Natural killer cell (primary cell): ENCODE measurements at regions not wholly inside any gene's neighbourhood (a gene's known extent, or its start where the extent isn't known, plus 50 kb on each side); places are given as distances from the start of the nearest gene placed in this dataset.

ENCODE experiments used
- ATAC-seq, 3 donors: fragments of 150-1000 bp in 2 of 3; fragments of 200-7000 bp in 1 of 3; cut with Tn5 transposase; 1 replicate in 1 of 3; 2 replicates in 2 of 3; pipeline ENCODE4 v1.10.0; 2021; ENCODE audit warnings: mild to moderate bottlenecking in 2 of 3, moderate library complexity in 2 of 3
- DNase-seq, 2 donors: peaks; one replicate each; pipeline versions ENCODE4 v3.0.0 to v3.0.0-alpha.2; 2013 to 2021; ENCODE audit warnings: mixed read lengths in 1 of 2
- H3K27ac ChIP-seq: one replicate; pipeline ENCODE4 v1.5.1; 2013; ENCODE audit warnings: mild to moderate bottlenecking, low read length
- H3K27me3 ChIP-seq: one replicate; pipeline ENCODE4 v1.6.1; 2013; ENCODE audit warnings: low read length; ENCODE audit not compliant: control insufficient read depth, insufficient read depth
- H3K36me3 ChIP-seq: one replicate; pipeline ENCODE4 v1.6.1; 2013; ENCODE audit warnings: low read length; ENCODE audit not compliant: control insufficient read depth, insufficient read depth
- H3K4me1 ChIP-seq: one replicate; pipeline ENCODE4 v1.6.1; 2013; ENCODE audit warnings: low read length; ENCODE audit not compliant: control insufficient read depth, insufficient read depth
- H3K4me3 ChIP-seq: one replicate; pipeline ENCODE4 v1.5.1; 2013; ENCODE audit warnings: low read length
- H3K9me3 ChIP-seq: one replicate; pipeline ENCODE4 v1.6.1; 2013; ENCODE audit warnings: low read length; ENCODE audit not compliant: control insufficient read depth, insufficient read depth
- H3K27ac Mint-ChIP-seq, 2 donors: one replicate each; pipeline ENCODE4 v1.8.0; 2022; ENCODE audit warnings: mild to moderate bottlenecking in 2 of 2, mixed read lengths in 2 of 2, moderate library complexity in 1 of 2
- H3K27me3 Mint-ChIP-seq, 2 donors: one replicate each; pipeline ENCODE4 v1.8.0; 2022; ENCODE audit warnings: low read depth in 2 of 2, mixed read lengths in 2 of 2
- H3K36me3 Mint-ChIP-seq: one replicate; pipeline ENCODE4 v1.8.0; 2022; ENCODE audit warnings: mixed read lengths
- H3K4me1 Mint-ChIP-seq, 2 donors: one replicate each; pipeline ENCODE4 v1.8.0; 2022; ENCODE audit warnings: mixed read lengths in 2 of 2
- H3K4me3 Mint-ChIP-seq: one replicate; pipeline ENCODE4 v1.8.0; 2022; ENCODE audit warnings: mild to moderate bottlenecking, moderate library complexity, mixed read lengths
- H3K9me3 Mint-ChIP-seq, 2 donors: one replicate each; pipeline ENCODE4 v1.8.0; 2022; ENCODE audit warnings: mixed read lengths in 2 of 2
- CTCF ChIP-seq: fragments of 200-600 bp; IDR thresholded peaks from one replicate; pipeline ENCODE4 v1.8.0; 2022; ENCODE audit warnings: antibody characterized with exemption
- WGBS: methylation state at CpG from one replicate; pipeline ENCODE4 v1.1.7; 2013; ENCODE audit warnings: missing lambda C conversion rate; ENCODE audit not compliant: insufficient coverage; 5-methylcytosine and 5-hydroxymethylcytosine counted together
- intact Hi-C: fragments of 100-400 bp; cut with micrococcal nuclease; formaldehyde crosslinking; loops from one replicate; pipeline ENCODE4 v1.14.2; 2022

DNA sequence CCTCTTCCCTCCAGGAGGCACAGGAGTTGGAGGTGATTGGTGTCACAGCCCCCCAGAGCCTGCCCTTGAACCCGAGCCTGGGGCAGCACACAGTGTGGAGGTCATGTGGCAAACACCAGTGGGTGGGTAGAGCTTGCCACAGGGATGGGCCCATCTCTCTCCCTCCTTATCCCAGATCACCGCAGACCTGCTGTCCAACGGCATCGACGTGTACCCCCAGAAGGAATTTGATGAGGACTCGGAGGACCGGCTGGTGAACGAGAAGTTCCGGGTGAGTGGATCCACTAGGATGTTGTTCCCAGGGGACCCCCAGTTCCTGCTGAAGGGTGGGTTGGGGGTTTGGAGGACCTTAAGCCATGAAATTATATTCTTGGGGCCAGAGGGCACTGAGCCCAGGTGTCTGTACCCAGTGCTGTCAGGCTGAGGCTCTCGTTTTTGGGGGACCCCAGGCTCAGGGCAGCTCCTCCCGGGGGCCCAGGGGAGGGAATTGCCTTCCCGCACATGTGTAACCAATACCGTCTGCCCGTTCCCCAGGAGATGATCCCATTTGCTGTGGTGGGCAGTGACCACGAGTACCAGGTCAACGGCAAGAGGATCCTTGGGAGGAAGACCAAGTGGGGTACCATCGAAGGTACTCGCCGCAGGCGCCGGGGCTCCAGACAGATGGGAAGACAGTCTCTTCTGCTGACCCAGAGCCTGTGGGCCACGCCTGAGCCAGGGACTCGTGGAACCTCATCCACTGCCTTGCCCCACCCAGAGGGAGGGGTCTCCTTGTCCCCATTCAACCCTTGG, 351.9 kb downstream of the SEC14L1 start:
- Histone ChIP-seq H3K27ac (no peak overlapping the region), H3K9me3 (no peaks in the 10 kb centered on the region), H3K36me3 (peaks cover 93% of the 10 kb centered on the region), H3K4me3 (no peak overlapping the region), H3K4me1 (peaks cover 53% of the 10 kb centered on the region), H3K27me3 (no peaks in the 10 kb centered on the region)
- Mint-ChIP-seq H3K4me1 (peaks cover 7 to 15% of the 10 kb centered on the region in 2 donors), H3K36me3 (no peaks in the 10 kb centered on the region), H3K4me3 (no peak overlapping the region), H3K27me3 (no peaks in the 10 kb centered on the region), H3K9me3 (no peaks in the 10 kb centered on the region), H3K27ac (no peak overlapping the region)
- no peak for DNase-seq
- 91% methylated on average over 22 of the region's 23 CpGs for WGBS
- TF ChIP-seq CTCF = no peak
- intact Hi-C loops = loop anchor here (10.0 kb wide), 1 partner anchor 408 kb away; no protein-coding TSS in a partner anchor
- no peak for ATAC-seq

DNA sequence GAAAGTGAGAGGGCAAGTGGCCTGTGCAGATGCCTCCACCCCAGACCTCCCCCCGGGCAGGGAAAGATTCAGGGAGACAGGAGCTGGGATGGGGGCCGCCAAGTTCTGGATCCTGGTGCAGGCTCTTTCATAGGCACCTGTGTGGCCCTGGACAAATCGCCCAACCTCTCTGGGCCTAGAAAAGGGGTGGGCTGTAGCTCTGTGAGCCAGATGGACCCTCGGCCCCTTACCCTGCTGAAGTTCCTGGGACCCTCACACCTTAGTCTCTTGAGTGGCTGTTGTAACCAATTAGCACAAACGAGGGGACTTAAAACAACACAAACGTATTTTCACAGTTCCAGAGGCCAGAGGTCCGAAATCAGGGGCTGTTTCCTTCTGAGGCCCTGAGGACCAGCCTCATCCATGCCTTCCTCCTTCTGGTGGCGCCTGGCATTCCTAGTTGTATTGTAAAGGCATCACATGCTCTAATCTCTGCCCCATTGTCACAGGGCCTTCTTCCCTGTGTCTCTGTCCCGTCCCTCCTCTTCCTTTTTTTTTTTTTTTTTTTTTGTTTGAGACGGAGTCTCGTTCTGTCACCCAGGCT, 352.6 kb downstream of the SEC14L1 start:
- H3K9me3 Mint-ChIP-seq = no peaks in the 10 kb centered on the region
- H3K27ac Mint-ChIP-seq = peak overlapping the region; percentile 18 to 34
- Histone ChIP-seq H3K9me3 (no peaks in the 10 kb centered on the region), H3K27me3 (no peaks in the 10 kb centered on the region), H3K4me1 (peaks cover 46% of the 10 kb centered on the region), H3K36me3 (peaks cover 89% of the 10 kb centered on the region), H3K4me3 (no peak overlapping the region), H3K27ac (no peak overlapping the region)
- peaks cover 7 to 15% of the 10 kb centered on the region in 2 donors for H3K4me1 Mint-ChIP-seq
- H3K36me3 Mint-ChIP-seq = no peaks in the 10 kb centered on the region
- DNase-seq (no peak), ATAC-seq (no peak)
- H3K4me3 Mint-ChIP-seq = no peak overlapping the region
- H3K27me3 Mint-ChIP-seq = no peaks in the 10 kb centered on the region
- intact Hi-C loops = loop anchor here (10.0 kb wide), 1 partner anchor 409 kb away; no protein-coding TSS in a partner anchor
- TF ChIP-seq CTCF = no peak
- 88% methylated on average over 11 of the region's 11 CpGs for WGBS

- Histone ChIP-seq H3K27ac (no peak overlapping the region), H3K4me3 (no peak overlapping the region), H3K9me3 (no peaks in the 10 kb centered on the region), H3K27me3 (no peaks in the 10 kb centered on the region), H3K4me1 (peaks cover 43% of the 10 kb centered on the region), H3K36me3 (peaks cover 87% of the 10 kb centered on the region)
- TF ChIP-seq CTCF = no peak
- DNase-seq = no peak
- no peak for ATAC-seq
- 80% methylated on average over 5 of the region's 9 CpGs for WGBS
- H3K27me3 Mint-ChIP-seq = no peaks in the 10 kb centered on the region
- H3K9me3 Mint-ChIP-seq = no peaks in the 10 kb centered on the region
- H3K4me1 Mint-ChIP-seq = peaks cover 7 to 16% of the 10 kb centered on the region in 2 donors
- H3K4me3 Mint-ChIP-seq = no peak overlapping the region
- intact Hi-C loops = loop anchor here (10.0 kb wide), 1 partner anchor 409 kb away; no protein-coding TSS in a partner anchor
- peak overlapping the region; percentile 18 to 34 for H3K27ac Mint-ChIP-seq
- no peaks in the 10 kb centered on the region for H3K36me3 Mint-ChIP-seq
Measured at GRCh38 chr17:77493901-77494663, 353.3 kb downstream of the SEC14L1 start.
